ENCODE measurements at regions not wholly inside any gene's neighbourhood (a gene's known extent, or its start where the extent isn't known, plus 50 kb on each side); places are given as distances from the start of the nearest gene placed in this dataset.
A peak's percentile ranks its signal among the peaks of the same experiment; 100 is the strongest.

DNA sequence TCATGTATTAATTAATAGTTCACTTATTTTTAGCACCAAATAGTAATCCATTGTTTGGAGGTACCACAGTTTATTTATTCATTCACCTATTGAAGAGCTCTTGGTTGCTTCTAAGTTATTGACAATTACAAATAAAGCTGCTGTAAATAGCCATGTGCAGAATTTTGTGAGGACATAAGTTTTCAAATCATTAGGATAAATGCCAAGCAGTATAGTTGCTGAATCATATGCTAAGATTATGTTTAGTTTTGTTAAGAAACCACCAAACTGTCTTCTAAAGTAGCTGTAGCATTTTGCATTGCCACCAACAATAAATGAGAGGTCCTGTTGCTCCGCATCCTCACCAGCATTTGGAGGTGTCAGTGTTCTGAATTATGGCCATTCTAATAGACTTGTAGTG, 2126.8 kb downstream of the PCDH9 start:
- DNase-seq: no peak

DNA sequence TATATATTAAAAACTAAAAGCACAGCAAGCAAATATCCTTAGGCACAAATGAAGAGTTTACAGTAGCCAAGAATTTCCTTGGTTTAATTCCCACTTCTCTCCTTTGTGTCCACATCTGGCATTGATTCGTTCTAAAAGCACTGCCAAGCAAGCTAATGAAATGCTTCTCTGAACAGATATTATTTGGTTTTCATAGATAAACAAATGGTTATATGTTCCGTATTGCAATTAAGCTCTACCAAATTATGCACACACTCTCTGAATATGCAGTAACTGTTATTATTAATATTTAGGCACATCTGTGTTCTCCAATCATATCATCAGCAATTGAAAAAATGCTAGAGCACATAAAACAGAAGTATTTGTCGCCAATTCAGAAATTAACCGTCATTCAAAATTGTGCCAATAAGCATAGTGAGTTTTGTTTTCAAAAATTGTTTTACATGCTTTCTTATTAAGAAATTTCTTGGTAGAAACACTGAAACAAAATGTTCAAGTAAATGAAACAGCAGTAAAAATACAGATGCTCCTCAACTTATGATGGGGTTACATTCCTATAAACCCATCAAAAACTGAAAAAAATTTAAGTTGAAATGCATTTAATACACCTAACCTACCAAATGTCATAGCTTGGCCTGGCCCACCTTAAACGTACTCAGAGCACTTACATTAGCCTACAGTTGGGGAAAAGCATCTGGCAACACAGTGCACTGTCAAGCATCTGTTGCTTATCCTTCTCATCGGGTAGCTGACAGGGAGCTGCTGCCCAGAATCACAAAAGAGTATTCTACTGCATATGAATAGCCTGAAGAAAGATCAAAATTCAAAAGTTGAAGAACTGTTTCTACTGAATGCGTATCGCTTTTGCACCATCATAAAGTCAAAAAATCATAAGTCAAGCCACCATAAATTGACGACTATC, 2134.7 kb downstream of the PCDH9 start:
- DNase-seq: no peak

DNA sequence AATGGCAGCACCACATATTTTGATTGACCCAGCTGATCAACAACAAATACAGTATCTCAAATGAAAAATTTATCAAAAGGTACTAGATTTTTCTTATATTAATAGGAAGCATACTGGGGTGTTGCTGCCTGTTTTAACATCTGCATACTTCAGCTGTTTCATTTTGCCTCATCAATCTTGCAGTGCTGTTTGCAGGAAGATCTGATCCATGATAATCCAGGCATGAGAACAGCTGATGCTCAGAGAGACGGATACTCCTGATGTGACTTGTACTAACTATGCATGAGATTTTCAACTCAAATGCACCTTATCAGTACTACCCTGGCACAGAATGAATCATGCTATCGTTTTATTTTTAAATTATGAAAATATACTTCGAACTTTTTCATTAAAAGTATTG, 2136.8 kb downstream of the PCDH9 start:
- no peak for DNase-seq

DNA sequence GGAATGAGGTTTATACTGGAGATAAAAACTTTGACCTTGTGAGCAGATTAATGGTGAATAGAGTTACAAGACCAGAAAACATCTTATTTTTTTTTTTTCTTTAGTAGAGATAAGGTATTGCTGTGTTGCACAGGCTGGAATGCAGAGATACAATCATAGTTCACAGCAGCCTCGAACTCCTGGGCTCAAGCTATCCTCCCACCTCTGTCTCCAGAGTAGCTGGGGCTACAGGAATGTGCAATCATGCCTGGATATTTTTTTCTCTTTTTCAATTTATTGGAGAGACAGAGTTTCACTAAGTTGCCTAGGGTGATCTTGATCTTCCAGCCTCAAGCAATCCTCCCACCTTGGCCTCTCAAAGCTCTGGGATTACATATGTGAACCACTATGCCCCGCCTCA, 2139.1 kb downstream of the PCDH9 start:
- no peak for DNase-seq

DNA sequence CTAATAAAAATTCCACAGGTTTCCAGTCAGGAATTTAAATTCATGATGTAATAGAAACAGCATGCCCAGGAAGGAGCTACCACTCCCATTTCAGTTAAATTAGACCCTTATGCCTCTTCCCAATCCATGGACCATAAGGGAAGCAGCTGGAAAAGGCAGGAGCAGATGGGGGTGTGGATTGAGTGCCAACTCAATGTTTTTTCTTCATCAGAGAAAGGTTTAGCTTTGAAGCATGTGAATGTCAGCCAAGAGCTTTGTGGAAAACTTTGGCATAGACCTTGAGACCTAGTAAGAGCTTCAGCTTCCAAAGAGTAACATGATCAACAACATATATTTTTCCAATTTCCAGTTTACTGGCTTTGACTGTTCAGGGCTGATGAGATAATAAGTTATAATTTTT, 2139.9 kb downstream of the PCDH9 start:
- peak; percentile 2 for DNase-seq

DNA sequence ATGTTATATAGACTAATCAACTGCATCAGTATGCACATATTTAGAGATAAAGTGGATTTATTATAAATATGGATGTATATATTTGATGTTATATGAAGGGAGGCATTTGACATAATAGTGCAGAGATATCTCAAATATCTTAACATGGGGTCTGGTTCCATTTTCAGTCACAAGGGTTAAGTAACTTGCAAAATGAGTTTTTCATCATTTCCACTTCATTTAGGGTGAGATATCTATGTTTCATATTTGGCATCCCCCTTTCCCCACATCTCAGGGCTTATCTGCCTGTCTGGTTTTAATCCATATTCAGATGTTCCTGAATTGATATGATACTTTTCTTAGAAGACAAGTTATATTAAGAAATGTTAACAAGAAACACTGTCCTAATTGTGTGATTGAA, 2141.2 kb downstream of the PCDH9 start:
- DNase-seq: no peak

DNA sequence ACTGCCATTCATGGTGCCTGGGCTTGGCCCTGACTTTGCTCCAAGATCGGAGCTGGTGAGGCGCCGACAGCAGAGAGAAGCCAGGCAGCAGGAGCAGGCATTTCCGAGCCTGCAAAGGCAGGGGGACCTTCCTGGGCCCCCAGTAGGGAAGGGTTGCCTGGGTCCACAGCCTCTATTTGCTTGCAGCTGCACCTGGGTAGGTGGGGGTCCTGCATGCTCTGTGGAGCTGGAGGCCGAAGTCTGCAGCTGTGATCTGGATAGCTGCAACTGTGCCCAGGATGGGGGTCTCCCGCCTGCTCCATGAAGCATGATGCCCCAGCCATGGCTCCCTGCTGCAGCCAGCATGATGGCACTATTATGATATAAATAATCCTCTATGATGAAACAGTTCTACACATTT, 2144.2 kb downstream of the PCDH9 start:
- DNase-seq: no peak

DNA sequence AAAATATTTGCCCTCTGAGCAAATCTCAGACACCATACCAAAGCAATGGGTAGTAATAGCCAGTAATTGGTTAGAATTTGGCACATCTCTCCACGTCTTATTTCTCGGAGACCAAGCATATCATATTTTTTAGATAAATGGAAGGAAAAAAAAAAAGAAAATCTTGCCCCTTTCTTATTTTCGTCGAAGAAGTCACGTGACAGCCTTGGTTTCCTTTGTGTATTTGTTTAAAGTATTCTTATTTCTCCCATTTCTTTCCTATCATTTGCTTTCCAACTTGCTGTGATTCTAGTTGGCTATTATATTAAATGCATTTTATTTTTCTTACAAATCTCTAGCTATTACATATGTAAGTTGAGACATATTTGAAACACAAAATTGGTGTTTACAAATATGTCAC, 2155.9 kb downstream of the PCDH9 start:
- DNase-seq: no peak

DNA sequence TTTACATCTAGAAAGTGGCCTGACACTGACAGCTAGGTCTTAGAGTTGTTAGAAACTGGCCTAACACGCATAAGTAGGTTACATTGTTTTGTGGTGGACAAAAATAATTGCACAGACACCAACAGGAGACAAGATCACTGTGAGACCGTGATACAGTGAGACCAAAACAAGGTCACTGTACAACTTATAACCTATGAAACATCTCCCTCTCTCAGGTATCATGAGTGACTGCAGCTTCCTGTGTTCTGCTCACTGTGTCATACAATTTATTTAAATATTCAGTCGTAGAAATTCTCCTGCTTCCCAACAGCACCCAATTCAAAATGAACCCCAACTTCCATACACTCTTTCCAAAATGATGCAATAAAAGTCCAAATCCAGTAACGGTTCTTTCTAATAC, 2165.2 kb downstream of the PCDH9 start:
- no peak for DNase-seq

DNA sequence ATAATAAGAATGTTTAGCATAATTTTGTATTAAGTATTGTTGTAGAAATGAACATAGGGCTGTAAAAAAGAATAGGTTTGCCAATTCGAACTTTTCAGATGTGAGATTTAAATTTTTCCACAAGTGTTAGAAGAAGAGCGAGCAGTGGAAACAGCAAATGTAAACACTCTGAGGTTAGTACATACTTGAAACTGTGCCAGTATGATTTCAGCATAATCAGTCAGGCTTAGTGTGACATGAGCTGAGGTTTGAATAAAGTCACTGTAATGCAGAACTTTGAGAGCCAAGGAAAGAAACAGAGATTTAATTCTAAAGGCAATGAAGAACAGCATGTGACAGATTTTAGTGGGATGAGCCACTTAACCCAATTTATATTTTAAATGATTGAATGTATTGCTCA, 2166.4 kb downstream of the PCDH9 start:
- DNase-seq: peak; percentile 42

DNA sequence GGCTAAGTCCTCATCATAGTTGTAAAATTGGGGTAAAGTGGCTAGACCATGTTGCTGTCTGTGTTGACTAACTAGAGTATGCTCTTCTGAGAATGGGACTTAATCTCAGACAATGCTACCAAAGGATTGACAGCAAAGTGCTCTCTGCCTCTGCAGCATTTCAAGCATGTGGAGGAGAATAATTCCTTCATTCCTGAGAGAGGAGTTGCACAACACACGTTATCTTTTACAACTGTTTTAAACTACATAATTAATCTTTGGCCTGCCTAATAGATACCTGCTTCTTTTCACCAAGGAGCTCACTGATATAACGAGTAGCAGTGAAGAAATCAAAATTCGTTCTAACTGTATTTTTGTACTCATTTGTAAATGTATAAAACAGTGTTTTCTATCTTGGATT, 2172.2 kb downstream of the PCDH9 start:
- DNase-seq: peak; percentile 2

DNA sequence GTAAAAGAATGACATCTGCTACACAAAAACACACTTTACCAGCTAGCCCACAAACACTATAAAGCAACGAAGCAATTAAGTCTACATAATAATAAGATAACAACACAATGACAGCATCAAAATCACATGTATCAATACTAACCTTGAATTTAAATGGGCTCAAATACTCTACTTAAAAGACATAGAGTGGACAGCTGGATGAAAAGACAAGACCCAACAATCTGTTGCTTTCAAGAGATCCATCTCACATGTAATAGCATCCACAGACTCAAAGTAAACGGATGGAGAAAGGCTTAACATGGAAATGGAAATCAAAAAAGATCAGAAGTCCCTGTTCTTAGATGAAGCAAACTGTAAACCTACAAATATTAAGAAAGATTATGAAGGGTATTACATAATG, 2175.9 kb downstream of the PCDH9 start:
- no peak for DNase-seq

DNA sequence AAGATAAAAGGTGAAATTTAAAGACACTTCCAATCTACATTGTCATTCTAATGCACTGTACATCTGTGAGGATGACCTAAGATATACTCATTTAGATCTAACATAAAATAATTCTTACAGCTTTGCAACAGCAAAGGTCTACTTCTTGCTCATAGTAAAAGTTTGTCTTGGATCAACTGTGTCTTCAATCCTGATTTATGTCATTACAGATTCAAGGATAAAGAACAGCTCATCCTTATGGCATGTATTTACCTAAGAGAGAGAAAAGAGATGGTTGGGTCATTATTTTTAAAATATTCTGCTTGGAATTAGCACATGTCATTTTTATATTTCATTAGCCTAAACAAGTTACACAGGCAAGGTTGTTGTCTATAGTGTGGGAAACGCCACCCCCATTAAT, 2193.1 kb downstream of the PCDH9 start:
- DNase-seq: peak; percentile 14

DNA sequence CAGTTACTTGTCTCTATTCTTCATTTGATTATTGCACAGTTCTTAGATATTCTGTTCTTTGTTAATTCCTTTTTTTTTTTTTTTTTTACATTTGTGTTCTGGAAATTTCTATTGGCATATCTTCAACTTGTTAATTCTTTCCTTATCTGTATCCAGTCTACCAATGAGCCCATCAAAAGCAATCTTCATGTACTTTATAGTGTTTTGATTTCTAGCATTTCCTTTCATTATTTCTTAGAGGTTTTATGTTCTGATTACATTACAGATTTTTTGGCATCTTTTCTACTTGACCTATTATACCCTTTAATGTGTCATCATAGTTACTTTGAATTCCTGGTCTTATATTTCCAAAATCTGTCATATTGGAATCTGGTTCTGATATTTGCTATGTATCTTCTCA, 2194.8 kb downstream of the PCDH9 start:
- DNase-seq: peak; percentile 36

DNA sequence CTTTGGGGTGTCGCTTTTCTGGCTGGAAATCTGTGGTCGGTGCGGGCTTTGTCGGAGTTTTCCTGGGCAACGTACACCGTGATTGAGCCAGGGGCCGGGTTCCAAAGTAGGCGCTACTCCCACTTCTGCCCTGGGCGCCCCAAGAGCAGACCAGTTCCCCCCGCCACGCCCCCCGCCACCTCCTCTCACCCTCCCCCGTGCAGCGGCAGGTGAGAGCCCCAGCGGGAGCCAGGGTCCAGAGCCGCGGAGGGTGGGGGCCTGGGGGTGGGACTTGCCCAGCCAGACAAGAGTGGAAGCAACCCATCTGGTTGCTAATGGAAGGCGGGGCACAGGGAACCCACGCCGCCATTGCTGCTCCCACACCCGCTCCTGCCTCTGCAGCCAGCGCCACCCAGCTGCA, 2195.9 kb downstream of the PCDH9 start:
- DNase-seq: no peak

DNA sequence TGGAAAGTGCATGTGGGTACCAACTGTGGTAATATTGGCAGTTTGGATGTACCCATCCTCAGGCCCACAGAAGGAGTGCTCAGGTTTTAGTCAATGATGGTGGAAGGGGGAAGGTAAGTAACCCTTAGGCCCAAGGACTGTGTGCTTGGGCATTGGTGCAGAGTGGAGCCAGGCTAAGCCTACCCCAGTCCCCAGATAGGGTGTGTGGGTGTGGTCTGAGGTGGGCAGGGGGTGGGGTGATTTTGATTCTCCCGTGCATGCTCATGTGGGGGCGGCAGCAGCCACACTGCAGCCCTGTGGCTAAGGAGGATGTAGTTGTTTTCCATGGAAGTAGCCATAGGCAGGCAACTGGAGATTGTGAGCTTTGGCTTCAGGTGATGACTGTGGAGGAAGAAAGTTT, 2197.3 kb downstream of the PCDH9 start:
- DNase-seq: no peak

DNA sequence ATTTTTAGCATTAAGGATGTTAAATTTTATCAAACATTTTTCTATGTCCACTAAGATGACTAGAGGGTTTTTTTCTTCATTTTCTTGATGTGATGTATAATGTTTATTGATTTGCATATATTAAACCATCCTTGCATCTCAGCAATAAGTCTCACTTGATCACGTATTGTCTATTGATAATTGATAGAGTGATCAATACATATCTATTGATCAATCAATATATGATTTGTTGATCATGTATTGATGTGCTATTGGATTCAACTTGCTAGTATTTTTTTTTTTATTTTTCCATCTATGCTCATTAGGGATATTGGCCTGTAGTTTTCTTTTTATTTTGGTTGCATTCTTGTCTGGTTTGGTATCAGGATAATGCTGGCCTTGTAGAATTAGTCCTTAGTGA, 2202.0 kb downstream of the PCDH9 start:
- no peak for DNase-seq

DNA sequence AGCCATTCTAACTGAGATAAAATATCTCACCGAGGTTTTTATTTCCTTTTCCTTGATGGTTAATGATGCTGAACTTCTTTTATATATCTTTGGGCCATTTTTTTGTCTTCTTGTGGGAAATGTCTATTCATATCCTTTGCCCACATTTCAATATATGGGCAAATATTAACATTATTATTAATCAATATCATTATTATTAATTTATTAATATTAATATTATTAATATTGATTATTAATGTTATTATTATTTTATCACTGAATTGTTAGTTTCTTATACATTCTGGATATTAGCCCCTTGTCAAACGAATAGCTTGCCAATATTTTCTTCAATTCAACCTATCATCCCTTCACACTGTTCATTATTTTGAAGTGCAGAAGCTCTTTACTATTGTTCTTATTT, 2203.6 kb downstream of the PCDH9 start:
- DNase-seq: no peak

DNA sequence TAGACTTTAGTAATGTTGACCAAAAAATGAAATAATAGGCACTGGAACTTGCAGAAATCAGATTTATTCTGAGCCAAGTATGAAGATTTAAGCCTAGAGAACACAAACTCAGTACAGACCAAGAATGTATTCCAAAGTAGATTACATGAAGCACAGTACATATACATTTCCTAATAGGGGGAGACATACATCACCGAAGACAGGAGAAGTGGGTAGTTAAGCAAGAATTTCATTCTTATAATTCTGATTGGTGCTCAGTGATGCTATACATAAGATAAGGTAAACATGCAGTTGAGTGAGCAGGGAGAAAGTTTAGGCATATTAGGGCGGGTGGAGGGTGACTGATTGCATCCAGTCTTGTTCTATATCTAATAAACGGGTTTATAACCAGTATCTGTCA, 2218.8 kb downstream of the PCDH9 start:
- no peak for DNase-seq

DNA sequence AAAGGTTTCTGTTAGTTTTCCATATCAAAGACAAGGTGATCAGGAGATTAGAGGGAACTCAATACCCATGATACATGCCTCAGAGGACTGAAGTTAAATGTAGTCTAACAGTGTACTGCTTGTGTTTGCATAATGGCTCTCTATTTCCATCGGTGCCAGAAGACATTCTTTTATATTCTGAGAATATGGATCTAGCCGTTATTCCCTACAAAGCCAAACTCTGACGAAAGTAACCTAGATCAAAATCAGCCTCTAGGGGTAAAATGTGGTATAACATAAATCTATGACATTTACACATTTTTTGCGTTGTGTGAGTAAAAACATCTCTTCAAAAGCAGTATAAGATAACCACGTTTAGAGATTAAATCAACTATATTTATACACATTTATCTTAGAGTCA, 2232.7 kb downstream of the PCDH9 start:
- DNase-seq: no peak

DNA sequence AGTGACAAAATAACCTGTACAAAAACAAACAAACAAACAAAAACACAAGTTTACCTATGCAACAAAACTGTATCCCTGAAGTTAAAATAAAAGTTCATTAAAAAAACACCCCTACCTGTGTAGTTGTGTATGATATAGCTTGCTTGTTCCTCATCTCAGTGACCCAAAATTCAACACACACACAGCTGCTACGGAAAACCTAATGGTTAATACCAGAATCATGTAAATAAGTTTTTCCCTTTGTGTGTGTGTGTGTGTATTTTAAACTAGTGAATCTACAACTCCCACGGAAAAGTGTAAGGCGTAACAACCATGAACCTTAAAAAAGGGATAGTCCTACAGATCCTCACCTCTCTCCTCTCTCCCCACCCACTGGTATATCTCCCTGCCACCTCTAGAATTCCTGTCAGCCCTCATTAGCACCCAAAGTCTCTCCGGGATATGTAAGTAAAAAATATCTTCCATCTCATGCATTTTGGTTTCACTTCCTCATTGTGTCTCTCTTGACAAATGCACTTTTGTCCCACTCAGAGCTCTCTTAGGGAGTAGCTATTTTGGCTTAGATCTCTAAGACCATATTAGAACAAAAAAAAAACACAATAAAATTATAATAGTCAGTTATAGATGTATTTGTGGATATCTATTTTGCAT, 2236.5 kb downstream of the PCDH9 start:
- peak; percentile 25 for DNase-seq

DNA sequence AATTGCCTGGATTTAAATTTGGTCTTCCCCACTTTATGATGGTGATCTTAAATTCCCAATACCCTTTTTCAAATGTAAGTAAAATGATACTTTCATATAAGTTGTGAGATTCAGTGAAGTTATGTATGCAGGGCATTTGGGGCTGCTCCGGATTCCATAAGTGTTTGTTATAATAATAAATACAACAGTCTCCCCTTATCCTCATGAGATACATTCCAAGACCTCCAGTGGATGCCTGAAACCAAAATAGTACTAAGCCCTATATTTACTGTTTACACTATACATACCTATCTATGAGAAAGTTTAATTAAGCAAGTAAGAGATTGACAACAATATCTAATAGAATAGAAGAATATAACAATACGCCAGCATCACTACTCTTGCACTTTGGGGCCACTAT, 2237.8 kb downstream of the PCDH9 start:
- DNase-seq: peak; percentile 10

DNA sequence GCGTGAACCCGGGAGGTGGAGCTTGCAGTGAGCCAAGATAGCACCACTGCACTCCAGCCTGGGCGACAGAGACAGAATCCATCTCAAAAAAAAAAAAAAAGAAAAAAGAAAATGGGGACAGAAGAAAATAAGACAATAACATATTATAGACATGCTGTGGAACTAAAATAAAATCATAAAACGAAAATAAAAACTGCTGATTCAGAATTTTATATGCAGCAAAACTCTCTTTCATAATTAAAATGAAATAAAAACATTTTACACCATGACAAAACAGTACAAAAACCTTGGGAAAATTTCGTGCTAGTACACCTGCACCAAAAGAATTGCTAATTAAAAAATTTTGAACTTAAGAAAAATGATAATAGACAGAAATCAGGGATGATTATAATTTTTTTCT, 2245.1 kb downstream of the PCDH9 start:
- no peak for DNase-seq

DNA sequence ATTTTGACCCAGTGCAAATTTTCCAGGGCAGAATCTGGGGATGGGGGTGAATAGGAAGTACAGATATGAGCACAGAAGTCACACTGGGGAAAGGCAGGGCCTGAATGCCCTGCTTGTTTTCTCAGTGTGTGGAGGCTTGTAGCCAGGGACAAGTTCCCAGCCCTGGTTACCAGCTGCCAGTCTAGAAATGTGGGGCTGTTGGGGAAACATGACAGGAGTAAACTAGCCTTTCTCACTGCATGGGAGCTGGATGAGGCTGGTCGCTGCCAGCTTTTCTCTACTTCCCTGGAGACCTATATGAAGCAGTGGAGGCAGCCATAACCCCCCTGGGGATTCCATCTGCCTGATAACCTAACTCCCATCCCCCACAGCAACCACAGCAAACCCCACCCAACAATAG, 2267.7 kb downstream of the PCDH9 start:
- DNase-seq: no peak

DNA sequence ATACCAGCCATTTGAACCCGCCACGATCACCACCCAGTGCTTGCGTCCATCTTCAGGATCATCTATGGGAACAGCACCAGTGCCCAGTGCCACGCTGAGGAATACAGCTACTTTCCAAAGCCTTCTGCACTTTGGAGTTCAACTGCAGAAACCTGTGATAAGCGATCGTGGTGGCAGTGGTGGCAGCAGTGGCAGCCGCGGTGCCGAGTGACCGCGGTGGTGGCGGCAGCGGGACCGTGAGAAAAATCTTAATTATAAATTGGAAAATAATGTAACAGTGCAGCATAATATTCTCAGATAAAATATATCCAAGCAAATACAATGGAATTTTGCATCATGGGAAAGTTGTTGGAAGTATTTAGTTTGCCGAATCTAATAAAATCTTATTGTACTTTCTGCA, 2270.9 kb downstream of the PCDH9 start:
- no peak for DNase-seq
